H4 (cell line): ENCODE measurements at regions not wholly inside any gene's neighbourhood (a gene's known extent, or its start where the extent isn't known, plus 50 kb on each side); places are given as distances from the start of the nearest gene placed in this dataset.

Experiments
- DNase-seq: peaks from one replicate; pipeline ENCODE4 v3.0.0-alpha.2; 2015; ENCODE audit warnings: low spot score

DNA sequence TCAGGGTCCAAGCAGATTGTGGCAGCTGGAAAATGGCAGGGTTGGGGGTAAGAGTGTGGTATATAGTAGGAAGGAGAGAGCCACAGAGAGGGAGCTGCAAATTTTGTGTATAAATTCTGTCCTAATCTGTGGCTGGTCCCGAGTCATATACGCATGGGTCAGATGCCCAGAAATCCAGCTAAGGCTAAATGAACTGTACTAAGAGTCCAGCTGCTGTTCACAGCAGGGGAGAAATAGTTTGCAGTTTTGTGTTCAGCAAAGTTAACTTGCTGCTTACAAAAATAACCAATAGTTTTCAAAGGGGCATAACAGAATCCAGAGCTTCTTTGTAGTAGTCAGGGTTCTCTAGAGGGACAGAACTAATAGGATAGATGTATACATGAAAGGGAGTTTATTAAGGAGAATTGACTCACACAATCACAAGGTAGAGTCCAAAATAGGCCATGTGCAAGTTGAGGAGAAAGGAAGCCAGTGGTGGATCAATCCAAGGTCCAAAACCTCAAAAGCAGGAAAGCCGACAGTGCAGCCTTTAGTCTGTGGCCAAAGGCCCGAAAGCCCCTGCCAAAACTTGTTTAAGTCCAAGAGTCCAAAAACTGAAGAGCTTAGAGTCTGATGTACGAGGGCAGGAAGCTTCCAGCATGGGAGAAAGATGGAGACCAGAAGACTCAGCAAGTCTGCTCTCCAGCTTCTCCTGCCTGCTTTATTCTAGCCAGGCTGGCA, 146.1 kb upstream of the KBTBD8 start:
- DNase-seq: no peak

DNA sequence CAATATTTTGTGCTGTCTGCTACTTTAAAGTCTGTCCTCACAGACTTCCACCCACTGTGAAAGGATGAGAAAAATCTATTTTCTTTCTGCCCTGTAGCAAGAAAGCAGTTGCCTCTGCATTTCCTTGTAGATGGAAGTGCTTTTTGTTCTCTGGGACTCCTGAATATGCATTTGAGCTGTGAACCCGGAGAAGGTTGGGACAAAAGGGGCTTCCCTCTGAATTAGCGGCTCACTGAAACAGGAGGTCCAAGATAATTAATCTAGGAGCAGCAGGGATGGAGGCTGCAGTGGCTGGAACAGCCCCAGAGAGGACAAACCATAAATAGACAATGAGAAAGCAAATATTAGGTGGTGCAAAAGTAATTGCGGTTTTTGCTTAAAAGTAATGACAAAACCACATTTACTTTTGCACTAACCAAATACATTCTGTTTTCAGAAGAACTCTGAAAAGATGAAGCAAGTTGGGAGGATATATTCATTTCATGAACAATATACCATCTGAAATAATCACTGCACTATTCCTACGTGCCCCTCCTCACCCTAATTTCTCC, 143.4 kb upstream of the KBTBD8 start:
- DNase-seq: no peak

DNA sequence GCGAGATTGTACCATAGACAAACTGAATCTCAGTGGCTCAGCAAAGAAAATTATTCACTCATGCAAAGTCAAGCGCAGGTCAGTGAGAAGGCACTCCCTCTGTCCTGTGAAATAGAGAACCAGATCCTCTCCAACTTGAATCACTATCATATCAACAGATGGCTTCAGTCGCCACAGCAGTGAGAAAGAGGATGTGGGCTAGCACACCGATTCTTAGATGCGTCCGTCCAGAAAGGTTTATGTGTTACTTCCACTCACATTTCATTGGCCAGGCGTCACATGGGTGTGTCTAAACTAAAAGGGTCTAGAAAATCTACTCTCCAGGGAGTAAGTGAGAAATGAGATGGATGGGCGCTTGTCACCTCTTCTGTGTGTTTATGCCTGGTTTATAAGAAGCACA, 141.6 kb upstream of the KBTBD8 start:
- DNase-seq: no peak

DNA sequence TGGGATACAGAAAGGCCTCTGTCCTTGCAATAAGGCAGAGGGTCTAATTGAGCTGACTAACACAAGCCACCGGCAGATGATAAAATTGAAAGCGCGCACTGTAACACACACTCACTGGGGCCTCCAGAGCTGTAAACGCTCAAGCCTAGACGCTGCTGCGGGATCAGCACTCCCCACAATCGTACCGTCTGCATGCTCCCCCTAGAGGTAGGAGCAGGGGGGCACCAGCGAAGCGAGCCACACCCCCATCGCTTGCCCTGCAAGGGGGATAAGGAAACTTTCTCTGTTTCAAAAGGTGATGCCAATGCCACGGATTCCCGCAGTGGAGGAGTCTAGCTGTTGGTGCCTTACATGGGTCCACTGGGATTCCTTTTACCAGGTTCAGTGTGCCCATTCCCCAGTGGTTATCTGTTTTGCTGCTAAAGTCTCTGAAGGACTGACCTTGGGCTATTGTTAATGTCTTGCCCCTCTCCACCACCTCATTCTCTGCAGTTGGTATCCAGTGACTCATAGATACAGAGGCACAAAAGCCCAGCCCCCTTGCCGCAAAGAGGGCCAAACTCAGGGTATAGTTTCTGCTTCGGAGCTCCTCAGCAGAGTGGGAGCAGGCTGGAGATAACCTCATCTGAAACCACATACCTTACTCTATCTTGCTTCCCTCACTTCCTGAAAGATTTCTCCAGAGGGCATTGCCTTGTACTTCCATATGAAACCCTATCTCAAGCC, 139.3 kb upstream of the KBTBD8 start:
- DNase-seq: no peak

DNA sequence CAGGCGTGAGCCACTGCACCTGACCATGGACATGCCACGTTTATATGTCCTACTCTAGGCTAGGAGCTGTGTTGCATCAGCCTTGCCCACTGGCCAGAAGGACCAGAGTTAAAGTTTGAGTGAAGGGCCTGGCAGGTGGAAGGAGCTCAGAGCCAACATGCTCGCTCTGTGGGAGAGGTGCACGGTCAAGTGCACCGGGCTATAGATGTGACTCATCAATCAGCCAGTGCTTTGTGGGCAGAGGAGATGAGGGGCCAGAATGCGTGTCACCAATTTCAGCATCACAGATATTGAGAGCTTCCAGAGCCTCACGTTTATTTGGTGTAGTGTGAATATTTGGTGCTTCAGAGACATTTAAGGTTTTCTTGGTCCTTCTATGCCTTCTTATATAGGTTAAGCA, 137.3 kb upstream of the KBTBD8 start:
- DNase-seq: no peak

DNA sequence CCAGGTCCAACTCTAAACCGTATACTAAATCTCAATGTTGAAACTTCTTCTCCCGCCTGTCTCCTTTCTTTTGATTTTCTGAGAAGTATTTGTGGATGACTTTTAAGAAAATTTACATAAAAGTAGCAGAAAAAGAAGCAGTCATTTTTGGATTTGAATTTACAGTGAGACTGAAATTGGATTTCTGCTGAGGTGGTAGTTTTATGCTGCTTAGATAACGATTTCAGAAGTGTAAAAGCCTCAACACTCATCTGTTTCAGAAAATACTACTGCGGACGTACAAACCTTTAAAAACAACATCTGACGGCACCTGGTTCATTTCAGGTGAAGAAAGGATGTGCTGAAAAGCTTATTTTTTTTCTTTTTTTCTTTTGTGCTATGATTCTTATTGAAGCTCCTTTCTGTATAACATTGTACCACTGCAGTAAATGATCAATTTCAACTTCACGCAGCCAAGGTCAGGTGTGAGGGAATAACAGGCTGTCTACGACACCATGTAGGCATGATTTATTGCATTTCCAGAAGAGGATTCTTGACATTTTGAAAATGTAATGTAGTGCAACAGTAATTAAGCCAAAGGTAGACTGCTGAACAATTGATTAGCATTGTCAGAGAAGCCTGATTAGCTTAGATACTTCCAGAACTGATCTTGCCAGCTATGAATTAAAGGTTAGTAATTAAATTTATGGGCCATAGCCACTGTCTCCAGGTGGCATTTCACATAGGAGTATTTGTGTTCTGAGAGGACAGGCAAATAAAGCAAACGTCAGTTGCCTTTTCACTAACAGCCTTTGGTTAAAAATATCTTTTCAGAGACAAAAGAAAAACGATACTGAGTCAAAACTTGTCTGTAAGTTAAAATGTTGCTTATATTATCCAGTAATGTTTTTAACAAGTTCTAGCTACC, 134.6 kb upstream of the KBTBD8 start:
- DNase-seq: no peak

DNA sequence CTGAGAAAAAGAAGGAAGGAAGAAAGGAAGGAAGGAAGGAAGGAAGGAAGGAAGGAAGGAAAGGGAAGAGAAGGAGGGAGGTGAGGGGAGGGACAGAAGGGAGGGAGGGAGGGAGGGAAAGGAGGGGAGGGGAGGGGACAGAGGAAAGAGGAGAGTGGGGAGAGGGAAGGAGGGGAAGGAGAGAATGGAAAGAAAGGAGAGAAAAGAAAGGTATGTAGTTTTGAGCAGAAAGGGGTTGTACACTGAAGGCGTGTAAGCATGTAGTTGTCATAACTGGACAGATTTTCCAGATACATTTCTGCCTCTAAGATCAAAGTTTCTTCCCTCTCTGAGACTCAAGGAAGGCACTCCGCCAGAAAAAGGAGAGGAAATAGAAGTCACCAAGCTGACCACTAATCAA, 113.4 kb upstream of the KBTBD8 start:
- no peak for DNase-seq

DNA sequence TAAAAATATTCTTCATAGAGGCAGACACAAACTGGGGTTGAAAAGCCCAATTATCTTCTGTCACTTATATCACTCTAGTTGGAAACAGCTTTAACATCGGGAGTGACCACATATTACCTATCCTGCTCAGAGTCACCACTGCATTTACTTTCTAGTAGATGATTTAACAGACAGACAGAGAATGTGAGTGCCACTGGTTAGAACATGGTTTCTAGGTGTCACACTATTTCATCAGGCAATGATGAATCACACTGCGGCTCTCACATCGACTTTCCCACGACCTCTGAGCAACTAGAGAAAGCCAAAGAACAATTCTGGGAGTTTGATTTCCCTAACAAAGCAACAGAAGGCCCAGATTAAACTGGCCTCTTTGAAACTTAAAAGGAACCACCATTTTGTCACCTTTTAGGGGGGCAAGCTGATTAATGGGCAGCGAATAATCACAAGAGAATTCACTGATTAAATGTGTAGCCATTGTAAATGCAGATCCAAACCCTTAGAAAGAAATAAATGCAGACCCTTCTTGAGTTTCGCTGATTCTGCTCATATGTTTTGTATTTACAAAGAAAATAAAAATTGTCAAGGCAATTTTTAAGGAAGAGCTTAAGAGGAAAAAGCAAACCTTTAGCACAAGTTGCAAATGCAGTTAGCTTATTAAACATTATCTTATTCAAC, 112.6 kb upstream of the KBTBD8 start:
- peak; percentile 28 for DNase-seq

DNA sequence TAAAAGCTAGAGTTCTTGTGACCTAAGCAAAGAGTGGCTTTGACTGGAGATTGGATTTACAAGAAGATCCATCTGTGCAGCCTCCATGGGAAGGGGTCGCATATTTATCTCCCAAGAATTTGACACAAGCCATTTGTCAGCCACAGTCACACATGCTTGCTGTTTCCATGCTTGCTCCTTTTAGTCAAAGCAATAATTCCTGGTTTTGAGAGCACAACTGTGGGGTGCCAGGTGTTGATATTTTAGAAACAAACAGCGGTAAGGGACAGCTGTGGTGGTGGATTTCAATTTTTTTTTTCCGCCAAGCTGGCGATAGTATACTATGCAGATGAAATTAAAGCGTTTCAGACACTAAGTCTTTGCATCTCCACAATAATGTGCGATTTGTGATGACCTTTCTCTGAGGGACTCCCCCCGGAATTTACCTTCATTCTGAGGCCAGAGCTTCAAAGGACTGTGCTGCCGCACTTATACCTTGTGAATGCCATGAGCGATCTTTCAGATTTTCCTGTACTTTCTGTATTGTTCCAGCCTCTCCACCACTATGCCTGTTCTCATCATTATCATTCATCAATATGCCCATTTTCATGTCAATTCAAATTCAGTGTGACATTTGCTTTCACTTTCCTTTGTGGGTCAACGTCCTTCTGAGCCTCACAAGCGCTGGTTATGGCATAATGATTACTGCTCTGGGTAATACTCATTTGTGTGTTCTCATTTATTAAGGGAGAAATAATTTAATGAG, 108.2 kb upstream of the KBTBD8 start:
- no peak for DNase-seq

DNA sequence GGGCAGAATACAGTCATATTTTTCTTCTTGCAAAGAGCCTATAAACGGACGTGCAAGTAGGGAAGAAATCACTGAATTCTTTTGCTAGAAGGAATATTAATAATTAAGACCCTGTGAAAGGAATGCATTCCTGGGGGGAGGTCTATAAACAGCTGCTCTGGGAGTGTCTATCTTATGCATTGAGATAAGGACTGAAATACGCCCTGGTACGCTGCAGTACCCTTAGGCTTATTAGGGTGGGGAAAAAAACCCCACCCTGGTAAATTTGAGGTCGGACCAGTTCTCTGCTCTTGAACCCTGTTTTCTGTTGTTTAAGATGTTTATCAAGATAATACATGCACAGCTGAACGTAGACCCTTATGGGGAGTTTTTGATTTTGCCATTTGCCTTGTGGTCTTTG, 100.0 kb upstream of the KBTBD8 start:
- no peak for DNase-seq

DNA sequence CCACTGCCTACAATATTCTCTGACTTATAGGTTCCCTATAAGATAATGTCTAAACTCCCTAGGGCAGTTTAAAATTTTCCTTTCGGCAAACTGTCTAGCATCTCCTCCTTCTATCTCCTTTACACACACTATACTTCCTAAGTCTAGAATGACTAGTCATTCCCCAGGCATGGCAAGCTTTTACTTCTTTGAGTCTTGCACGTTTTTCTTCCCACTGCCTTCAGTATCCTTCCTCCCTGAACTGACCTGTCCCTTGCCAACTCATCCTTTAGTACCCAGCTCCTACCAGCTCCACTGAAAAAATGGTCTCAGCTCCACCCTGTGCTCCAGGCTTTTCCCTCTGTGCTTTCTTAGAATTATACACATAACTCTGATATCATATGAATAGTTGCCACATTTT, 93.8 kb upstream of the KBTBD8 start:
- no peak for DNase-seq

DNA sequence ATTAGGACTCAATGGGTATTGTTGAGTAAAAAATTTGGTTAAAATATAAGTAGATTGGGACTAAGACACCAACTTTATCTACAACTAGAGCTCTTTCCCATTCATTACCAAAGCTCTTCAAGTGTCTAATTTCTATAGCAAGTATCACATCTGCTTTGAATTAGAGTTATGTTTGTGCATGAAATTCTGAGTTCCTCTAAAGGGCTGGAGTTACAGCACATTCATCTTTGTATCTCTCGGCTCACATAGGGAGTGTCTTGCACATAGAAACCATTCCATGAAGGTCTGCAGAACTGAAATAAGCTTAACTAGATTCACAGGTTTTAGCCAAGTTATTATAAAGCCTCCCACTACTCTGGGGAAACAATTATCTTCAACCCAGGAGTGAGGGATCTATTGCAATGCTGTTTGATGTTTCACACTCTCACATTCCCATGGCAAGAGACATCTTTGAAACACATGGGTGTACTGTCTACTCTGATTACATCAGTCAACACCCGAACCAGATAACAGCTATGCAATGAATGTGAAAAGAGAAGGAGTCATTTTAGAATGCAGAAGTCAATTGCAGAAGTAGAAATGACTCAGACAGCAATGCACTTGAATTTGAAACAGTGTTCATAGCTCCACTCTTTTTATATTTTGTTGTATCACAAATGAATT, 93.1 kb upstream of the KBTBD8 start:
- DNase-seq: no peak

DNA sequence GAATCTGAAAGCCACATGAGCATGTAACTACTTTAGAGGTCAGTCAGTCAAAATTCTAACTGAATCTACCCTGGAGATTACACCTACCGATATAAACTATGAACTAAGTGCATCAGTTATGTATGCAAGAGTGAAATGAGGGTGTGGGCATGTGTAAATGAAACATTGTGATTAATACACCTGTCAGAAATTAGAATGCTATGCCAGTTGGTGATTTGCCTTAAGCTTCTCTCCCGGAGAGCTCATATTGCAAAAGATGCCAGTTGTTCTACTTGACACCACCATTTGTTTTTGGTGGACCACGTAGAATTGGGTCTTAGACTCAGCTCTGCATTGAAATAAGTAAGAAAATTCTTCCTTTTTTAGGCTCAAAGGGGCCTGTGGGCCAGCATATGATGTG, 91.0 kb upstream of the KBTBD8 start:
- DNase-seq: no peak

DNA sequence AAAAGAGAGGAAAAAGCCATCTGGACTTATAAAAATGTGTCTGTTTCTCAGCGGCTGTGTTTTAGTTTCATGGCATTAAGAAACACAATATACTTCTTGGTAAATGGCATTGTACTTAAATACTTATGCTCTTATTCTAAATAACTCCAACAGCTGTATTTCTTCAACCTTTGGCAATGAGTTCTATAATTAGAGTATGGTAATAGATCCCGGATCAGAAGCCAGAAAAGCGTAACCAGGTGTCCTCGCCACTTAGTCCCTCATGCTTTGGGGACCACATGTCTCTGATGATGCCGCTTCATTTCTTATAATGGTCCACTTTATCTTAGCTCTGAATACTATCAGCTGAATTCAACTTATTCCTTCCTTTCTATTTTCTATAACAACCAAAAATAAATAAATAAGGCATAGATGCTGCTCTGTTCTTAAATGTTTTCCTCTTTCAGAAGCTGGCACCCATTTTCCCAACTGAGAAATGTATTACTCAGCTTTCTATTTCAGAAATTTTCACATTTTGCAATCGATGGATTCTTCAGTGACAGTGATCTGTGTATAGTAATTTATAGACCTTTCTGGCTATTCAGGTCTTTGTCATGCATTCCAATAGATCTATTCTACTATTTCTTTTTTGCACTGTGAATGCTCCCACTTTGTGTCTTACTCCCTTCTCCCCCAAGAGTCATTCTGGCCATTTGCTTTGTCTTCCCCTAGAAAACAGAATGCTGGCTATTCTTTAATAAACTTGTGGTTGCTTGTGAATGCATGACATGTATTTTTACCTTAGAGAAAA, 87.6 kb upstream of the KBTBD8 start:
- no peak for DNase-seq

DNA sequence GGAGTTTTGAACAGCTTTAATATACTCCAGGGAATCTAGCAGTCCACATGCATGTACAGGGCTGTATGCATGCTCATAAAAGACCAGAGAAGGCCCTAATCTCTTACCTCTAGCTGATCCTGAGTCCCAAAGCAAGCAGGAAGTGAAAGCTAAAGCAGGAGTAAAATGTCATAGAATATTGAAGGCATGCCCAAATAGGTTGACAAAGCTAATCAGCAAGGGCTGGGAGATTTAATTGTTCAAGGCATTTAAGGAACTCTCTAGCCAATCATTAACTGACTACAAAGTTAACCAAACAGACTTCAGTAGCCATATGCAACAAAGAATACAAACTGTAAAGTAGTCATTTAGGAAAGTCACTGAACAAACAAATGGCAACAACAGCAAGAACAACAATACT, 85.8 kb upstream of the KBTBD8 start:
- DNase-seq: no peak

DNA sequence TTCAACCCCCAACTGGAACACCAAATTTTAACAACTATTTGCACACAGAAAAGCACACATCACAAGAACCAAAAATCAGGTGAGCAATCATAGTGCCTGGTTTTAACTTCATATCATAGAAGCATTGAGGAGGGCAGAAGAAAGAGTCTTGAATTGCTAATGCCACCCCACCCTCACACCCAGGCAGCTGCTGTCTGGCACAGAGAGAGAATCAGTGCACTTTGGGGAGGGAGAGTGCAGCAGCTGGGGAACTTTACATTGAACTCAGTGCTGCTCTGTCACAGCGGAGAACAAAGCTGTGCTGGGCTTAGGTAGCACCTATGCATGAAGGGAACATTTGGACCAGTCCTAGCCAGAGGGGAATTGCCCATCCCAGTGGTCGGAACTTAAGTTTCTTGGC, 76.0 kb upstream of the KBTBD8 start:
- DNase-seq: no peak

DNA sequence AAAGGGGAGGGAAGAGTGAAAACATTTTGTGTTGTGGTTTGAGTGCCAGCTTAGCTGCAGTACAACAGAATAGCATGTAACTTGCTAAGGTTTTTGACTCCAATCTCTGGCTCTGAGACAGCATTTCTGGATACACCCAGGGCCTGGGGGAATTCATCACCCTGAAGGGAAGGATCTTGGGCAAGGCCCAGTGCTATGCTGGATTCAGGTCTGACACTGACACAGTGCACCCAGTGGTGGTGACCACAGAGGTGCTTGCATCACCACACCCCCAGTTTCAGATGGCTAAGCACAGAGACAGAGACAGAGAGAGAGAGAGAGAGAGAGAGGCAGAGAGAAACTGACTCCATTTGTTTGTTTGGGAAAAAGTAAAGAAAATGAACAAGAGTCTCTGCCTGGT, 74.1 kb upstream of the KBTBD8 start:
- no peak for DNase-seq

DNA sequence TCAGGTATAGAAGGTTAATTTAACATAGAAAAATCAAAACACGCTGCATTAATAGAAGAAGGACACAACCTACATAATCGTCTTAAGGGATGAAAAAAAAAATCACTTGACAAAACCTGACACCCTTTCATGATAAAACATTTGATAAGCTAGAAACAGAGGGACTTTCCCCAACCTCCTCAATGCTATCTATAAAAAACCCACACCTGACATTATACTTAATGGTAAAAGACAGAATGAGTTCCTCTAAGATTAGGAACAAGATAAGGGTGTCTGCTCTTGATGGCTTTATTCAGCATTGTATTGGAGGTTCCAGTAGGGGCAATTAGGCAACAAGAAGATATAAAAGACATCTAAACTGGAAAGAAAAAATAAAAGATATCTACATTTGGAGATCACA, 69.9 kb upstream of the KBTBD8 start:
- no peak for DNase-seq

DNA sequence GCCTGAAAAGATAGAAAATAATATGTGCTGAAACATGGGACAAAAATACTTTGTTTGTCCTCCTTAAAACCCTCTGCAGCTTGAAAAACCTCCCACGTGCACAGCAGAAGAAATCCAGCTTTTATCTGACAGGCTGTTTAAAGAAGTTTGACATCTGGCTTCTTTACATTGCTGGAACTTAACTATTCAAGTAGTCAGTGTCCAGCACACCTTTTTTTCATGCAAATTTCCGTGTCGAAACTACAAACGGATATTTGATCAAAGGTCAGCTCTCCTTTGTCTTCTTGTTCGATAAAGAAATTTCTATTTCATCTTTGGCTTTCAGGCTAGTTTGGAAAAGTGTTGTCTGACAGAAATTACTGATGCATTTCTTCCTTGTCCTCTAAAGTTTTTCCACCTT, 66.8 kb upstream of the KBTBD8 start:
- DNase-seq: no peak

DNA sequence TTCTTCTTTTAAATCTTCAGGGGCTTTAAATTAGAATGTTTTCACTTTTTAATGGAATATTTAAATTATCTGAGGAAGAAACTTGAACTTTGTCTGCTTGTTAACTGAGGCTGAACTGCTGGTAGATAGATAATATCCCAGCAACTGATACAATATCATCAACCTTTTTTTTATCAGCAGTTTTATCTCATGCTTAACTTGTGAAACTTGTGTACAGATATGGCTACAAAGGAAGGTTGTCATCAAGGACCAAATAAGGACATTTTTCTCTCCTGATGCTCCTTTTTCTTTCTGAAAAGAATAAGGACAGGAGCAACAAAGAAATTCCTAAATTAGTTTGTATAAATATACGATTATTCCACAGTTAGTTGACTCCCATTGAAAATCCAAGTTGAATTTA, 66.4 kb upstream of the KBTBD8 start:
- no peak for DNase-seq
